Amniotic stem cell (primary cell): ENCODE measurements at regions not wholly inside any gene's neighbourhood (a gene's known extent, or its start where the extent isn't known, plus 50 kb on each side); places are given as distances from the start of the nearest gene placed in this dataset.

Experiments
- DNase-seq: peaks from one replicate; lab custom pipeline; 2025; lab: John Stamatoyannopoulos, UW

DNA sequence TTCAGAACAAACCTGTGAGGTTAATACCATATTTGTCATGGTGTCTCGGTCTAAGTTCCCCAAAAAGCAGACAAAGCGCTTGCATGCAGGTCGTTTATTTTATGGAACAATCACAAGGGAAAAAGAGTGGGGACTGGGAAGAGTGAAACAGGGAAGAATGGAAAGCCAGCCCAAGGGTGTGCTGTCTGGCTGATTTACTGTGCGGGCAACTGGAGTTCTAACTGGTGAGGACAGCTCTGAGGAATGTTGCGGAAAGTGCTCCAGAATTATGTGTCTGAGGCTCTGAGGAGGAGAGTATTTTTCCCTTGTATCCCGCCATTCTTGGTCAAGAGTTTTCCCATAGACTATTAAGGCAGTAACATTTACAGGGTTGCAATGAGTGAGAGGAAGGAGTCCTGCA is 465.4 kb downstream of the RMST start:
- DNase-seq: no peak

DNA sequence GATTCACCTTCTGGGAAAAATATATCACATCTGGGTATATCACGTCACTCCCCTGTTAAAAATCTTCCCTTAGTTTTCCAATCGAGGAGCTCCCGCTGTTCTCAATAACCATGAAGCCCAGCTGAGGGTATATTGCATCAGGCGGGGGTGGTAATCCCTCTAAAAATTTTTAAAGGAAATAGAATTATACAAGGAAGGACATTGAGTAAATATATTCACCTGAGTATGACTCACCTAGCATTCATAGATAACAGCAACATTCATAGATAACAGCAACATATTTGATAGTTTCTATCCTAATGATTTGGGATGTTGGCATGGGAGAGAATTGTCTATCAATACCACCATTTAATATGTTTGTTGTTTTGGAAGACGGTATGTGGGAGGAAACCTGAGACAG is 473.6 kb downstream of the RMST start:
- no peak for DNase-seq

DNA sequence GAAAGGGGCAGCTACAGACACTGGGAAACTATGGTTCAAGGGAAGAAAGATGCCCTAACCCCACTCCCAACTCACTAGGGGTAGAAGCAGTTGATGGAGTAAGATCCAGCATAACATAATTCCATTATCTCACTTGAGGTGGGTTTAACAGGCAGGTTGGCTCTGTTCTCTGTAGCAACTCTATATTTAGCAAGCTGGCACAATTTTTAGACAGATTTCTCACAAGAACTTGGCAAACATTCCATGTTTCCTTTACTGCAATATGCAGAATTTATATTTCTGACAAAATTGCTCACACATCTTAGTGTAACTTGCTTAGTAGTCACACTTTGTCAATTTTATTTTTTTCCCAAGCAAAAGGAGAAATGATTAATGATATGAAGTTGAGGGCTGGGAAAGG is 475.4 kb downstream of the RMST start:
- DNase-seq: no peak

DNA sequence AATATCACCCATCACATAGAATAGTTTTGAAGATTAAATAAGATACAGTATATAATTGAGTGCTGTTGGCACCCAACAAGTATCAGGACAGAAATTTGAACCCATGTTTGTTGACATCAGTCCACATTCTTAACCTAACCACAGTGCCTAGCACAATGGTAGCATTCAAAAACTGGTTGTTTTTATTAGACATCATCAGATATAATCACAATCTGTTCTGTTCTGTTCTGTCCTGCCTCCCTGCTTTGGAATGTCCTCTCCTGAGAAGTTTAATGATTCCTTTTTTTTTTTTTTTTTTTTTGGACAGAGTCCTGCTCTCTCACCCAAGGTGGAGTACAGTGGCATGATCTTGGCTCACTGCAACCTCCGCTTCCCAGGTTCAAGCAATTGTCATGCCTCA is 476.6 kb downstream of the RMST start:
- DNase-seq: no peak

DNA sequence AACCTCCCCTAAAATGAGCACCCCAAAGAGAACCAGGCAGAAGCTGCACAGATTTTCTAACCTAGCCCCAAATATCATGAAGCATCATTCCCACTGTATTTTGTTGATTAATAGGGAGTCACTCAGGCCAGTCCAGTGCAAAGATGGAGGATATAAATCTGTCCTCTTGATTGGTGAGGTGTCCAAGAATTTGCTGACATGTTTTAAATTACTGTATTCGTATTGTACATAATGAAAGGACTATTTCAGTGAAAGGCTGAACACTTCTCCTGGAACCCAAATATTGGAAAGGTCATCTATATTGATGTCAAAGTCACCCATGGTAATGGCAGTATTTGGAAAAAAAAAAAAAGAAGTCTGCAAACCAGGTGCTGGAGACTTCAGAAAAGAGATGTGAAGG is 477.5 kb downstream of the RMST start:
- no peak for DNase-seq

DNA sequence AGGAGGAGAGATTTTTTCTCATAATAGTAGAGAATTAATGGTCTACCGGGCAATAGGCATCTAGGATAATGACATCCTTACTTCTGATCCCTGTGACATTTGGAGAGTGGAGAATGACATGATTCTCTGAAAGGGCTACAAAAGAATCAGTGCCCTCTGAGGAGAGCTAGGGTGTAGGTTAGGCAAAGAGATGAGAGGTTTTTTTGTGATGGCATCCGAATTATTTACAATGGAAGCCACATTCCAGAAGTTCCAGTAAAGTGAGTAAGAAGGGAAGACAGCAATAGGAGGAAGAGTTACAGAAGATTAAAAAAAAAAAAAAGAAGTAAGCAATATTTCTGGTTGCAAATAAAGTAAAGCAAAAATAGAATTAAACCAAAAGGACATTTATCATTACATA is 478.0 kb downstream of the RMST start:
- no peak for DNase-seq

DNA sequence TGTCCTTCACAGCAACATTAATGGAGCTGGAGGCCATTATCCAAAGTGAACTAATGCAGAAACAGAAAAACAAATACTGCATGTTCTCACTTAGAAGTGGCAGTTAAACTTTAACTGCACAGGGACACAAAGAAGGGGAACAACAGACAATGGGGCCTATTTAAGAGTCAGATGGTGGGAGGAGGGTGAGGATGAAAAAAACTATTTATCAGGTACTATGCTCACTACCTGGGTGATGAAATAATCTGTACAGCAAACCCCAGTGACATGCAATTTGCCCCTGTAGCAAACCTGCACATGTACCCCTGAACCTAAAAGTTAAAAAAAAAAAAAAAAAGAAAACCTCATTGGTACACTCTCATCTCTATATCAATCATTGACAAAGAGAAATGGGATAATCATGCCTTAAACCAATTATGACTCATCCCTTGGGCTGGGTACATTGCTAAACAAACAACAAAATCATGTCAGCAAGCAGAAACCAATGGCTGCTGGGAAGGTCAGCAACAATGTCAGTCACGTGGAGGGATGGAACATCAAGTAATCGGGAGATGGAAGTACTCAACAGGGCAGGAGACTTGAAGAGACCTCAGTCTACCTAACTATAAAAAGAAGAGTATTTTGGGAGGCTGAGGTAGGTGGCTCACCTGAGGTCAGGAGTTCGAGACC is 479.2 kb downstream of the RMST start:
- no peak for DNase-seq

DNA sequence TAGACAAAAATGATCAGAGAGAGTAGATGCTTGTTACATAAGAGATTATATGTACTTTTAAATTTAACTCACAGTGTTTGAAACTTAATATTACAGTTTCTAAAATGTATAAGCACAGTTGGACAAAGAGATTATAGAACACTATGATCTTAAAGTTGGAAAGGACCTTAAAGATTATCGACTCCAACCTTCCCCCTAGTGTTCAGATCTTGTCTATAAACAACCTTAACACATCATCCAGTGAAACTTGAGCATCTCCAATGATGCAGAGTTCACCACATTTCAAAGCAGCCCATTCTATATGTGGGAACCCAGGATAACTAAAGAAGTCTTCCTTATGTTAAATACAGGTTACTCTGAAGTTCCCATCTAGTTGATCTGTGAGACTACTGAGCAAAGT is 480.8 kb downstream of the RMST start:
- no peak for DNase-seq

DNA sequence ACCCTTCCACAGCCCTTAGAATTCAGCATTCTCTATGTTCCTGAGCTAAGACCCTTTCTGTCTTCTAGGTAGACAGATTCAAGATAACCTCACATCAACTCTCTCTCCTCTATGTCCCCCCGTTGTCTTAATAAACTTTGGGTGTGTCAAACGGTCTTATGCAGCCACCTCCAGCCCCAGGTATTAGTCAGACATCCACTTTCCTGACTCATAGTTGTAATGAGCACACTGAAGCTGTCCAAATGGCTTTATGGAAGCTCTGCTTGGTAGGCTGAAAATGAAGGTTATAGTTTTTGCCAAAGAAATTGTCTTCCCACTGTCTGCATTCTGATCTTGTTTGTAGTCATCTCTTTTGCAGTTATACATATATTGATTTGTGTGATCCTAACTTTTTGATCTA is 482.0 kb downstream of the RMST start:
- DNase-seq: no peak

DNA sequence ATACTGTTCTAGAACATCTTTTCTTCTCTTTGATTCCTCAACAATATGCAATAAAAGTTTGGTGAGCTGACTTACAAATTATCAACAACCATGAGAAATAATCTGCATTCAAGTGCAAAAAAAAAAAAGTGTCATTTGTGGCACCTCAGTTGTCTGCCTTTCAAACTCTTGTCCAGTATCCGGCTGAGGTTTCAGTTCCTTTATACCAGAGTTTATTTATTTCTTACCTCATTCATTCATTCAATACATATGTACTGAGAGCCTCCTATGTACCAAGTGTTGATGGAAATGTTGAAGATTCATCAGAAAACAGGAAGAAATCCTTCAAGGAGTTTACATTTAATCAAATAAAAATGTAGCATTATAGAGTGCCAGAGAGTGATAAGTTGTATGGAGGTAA is 484.1 kb downstream of the RMST start:
- no peak for DNase-seq

DNA sequence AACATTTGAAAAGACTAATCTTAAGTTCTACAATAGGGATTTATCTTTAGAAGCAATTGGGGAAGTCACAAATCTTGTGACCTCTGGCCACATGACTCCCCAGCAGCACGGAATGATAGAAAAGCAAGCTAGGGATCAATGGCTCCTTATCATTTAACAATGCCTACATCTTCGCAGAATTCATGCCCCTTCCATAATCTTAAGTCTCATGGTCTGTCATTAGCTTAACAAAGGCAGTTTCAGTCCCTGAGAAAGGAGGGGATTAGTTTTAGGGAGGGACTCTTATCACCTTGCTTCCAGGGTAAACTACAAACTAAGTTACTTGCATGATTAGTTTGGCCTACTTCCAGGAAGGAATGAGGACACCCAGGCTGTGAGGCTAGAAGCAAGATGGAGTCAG is 486.0 kb downstream of the RMST start:
- no peak for DNase-seq

DNA sequence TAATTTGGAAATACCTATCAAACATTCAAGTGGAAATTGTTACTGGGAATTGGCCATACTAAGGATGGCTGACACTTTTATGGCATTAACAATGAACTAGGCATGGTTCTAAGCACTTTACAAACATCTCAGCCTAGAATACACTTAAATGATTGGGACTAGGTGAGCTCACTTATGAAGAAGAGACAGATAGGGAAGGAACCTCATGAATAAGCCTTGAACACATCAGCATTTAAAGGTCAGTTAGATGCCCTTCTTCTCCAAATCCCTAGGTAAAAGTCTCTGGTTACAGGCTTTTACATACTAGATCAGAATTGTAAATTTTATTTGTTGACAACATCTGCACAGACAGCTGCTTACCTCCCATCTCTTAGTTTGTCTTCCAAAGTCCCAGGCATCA is 488.6 kb downstream of the RMST start:
- DNase-seq: no peak

DNA sequence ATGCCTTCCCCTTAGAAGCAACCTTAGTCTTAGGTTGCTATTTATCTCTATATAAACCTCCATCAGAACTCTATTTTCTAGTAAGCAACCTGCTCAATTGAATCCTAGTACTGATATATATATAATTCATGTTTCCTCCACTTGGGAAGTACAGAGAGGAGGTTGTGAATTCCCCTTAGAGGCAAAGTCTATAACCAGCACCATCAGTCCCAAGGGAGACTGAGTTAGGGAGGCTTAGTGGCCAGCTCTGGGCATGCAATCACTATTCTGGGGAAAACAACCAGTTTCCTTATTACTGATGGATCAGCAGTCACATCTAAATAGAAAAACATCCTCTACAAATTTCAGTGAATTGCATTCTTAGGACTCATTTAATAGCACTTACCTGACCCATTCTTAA is 489.1 kb downstream of the RMST start:
- DNase-seq: no peak

DNA sequence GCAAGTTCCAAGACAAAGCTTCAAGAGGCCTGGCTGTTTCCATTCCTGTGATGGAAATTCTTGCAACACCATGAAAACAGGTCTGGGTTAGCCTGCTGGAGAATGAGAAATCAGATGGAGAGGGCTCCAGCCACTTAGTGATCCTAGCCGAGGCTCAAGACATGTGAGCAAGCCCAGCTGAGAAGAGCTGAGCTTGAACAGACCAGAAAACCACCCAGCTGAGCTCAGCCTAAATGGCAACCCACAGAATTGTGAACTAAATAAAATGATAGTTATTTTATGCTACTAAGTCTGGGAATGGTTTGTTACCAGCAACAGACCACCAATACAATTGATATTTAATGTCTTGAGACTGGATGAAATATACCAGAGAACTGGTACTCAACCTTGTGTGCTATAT is 494.5 kb downstream of the RMST start:
- DNase-seq: no peak

DNA sequence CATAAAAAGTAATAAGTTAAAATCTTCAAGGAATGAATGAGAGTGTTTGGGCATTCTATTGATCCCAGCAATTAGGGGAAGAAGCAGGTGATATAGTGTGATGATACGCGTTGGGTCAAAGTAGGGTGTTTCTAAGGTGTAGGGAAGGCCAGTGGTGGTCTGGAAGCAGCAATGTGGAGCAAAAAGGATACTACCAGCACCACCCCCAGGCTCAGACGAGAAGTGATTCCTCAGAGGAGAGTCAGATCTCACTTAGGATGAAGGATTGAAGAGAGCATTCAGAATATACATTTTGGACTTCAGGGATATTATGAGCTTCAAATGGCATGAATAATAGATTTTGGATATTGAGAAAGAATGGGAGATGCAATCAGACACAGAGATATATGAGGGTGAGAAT is 497.6 kb downstream of the RMST start:
- no peak for DNase-seq

DNA sequence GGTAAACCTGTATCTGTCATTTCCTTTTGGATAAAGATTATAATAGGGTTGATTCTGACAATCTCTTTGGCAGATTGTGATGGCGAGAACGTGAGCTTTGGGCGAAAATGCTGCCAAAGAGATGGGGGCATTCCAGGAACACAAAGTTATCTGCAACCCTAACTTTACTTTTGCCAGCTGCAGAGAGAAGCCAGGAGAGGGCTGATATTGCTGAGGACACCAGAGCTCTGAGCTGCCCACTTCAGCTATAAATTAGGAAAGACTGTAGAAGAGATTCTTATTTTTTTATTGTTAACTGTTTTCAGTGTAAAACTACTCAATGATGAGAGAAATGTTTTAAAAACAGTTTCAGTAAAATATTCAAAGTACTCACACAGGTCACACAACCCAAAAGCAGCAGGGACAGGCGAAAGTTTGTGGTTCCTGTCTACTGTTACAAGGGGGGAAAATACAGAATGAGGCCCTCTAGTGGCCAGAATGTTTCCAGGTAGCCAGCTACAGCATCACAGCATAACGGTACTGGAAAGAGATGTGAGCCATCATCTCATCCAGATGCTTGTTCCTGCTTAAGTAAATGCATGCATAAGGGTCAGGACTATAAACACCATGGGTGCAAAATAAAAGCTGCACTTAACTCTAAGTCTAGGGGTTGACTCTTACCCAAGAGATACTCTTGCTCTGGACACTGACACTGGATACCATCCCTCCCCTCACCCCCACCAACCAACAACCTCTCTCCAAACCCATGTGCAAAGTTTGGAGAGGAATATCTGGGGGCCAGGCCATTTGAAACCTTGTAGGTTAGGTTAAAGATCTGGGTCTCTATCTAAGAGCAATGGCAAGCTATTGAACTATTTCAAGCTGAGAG is 498.4 kb downstream of the RMST start:
- no peak for DNase-seq

DNA sequence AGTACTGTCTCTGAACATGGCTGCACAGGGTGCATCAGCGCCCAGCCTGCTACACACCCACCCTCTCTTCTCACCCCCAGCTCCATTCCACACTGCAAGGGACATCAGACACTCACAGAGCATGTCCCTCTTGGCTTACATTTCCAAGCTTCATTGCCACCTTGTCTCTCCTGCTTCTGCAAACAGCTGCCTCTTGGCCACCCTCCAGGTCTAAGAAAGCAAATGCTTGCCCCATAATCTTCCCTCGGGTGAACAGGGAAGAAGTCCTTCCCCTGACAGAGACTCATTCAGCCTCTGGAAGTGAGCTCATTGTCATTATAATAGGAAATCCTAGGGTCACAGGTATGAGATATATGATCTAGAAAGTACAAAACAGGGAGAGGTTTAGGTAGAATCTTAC is 505.2 kb downstream of the RMST start:
- no peak for DNase-seq

DNA sequence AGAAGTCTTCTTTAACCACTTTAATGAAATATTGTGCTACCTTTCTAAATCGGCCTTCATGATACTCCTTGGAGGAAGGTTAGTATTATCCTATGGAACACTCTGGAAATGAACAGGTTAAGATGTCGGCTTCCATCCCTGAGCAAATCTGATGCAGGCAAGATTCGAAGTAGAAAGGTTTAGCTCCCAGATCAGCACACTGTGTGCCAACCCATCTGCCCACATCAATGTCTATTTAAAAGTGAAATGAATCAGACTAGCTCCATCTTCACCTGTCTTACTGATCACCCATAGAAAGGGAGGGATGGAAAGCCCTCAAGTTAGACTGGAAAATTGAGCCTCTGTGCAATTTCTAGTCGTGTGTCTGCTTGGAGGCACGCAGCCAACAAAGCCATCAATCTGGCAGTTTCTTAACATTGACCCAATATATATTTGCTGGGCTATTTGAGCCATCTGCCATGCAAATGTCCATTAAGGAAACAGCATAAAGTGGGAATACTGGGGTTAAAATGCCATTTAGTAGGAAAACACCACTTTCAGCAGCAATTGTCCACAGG is 506.1 kb downstream of the RMST start:
- DNase-seq: no peak

DNA sequence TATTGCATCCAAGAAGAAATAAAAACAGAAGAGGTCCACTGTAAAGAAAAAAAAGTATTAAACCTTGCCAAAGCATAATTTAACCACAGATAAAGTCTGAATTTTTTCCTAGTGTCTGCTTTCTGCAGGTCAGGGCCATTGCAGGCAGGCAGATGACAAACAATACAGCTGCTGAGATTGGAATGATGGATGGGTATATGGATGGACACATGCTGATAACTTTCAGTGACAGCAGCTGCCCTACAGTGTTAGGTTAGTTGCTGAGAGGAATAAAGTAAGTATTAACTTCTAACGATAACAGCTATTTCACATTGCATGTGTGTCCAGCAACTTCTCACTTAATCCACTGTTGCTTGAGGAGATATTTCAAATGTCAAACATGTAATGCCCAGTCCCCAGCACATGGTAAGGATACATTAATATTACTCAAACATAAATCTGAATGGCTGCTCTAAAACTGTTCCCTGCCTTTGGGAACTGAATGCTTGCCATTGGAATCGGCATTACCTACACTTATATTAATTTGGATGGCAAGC is 515.3 kb downstream of the RMST start:
- no peak for DNase-seq

DNA sequence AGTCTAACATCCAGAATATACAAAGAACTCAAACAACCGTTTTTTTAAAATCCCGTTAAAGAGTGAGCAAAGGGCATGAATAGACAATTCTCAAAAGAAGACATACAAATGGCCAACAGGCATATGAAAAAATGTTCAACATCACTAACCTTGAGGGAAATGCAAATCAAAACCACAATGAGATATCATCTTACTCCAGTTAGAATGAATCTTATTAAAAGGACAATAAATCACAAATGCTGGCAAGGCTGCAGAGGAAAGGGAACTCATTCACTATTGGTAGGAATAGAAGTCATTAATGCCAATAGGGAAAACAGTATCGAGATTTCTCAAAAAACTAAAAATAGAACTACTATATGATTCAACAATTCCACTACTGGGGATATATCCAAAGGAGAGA is 520.1 kb downstream of the RMST start:
- DNase-seq: no peak

DNA sequence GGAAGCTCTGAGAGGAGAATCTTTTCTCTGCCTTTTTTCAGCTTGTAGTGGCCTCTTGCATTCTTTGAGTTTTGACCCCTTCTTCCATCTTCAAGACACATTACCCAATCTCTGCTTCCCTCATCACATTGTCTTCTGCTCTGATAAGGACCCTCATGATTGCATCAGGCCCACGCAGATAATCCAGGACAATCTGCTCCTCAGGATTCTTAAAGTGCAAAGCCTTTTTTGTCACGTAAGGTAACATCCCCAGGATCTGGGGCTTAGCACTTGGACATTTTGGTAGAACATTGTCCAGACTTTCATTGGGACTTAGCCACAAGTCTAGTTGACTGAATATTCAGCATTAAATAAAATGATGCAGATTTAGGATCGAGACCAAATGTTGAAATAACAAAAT is 521.2 kb downstream of the RMST start:
- no peak for DNase-seq

DNA sequence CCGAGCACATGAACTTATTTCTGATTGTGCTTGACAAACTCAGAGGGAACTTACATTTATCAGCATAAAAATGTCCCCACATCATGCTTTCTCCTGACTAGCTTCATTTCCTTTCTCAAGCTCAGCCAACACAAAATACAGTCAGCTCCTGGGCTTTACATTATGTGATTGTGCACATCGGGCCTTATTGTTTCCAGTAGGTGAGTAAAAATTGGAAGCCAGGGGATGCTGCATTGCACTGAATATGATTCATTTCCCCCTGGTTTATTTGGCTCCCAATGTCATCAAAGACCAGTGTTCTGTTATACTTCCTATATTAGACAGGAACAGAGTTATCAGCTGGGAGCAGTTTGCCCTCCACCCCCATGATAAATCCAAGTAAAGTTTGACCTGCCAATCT is 521.8 kb downstream of the RMST start:
- no peak for DNase-seq

DNA sequence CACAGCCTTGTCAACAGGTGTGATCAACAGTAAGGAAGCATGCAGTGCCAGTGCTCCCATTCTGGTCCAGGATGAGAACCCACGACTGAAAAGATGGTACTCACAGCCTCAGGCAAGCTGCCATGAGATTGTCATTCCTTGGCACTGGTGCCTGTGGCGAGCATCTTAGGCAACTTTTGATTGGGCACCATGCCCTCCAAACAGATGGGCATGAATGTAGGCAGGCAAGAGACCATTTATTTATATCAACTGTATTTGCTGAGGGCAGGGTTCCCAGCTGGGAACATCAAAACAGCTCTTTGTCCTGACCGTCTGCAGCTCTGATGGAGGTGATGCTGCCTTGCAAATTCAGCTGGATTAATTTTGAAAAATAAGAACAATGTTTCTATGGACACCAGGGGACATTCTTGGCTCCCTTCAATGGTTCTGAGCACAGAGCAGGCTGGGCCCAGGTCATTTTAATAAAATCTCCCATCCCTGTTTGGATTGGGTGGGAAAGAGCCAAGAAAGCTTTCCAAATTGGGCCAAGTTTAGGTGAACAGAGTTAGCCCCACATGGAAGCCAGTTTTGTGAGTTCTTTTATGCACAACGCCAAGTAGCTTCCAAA is 522.5 kb downstream of the RMST start:
- no peak for DNase-seq
